ENCODE measurements at regions not wholly inside any gene's neighbourhood (a gene's known extent, or its start where the extent isn't known, plus 50 kb on each side); places are given as distances from the start of the nearest gene placed in this dataset.
A peak's percentile ranks its signal among the peaks of the same experiment; 100 is the strongest.

GRCh38 chr12:16863742-16864141 is 257.8 kb upstream of the LMO3 start:
- Mint-ChIP-seq H3K4me3 (ENCODE audit: unreplicated experiment) (no peak overlapping the region), H3K27ac (ENCODE audit: unreplicated experiment) (no peak overlapping the region), H3K27me3 (ENCODE audit: low read depth) (peaks cover 4% of the 10 kb centered on the region), H3K36me3 (ENCODE audit: low read depth) (no peaks in the 10 kb centered on the region), H3K9me3 (ENCODE audit: low read depth) (no peaks in the 10 kb centered on the region), H3K4me1 (ENCODE audit: low read depth) (no peaks in the 10 kb centered on the region)
- no peak for TF ChIP-seq CTCF (IDR thresholded peaks at IDR 0.05)
- no peak for DNase-seq (ENCODE audit: low spot score)

- no peak for TF ChIP-seq CTCF (IDR thresholded peaks at IDR 0.05)
- Mint-ChIP-seq H3K36me3 (ENCODE audit: low read depth) (no peaks in the 10 kb centered on the region), H3K4me3 (ENCODE audit: unreplicated experiment) (no peak overlapping the region), H3K27me3 (ENCODE audit: low read depth) (peaks cover 2% of the 10 kb centered on the region), H3K9me3 (ENCODE audit: low read depth) (no peaks in the 10 kb centered on the region), H3K27ac (ENCODE audit: unreplicated experiment) (no peak overlapping the region), H3K4me1 (ENCODE audit: low read depth) (no peaks in the 10 kb centered on the region)
- no peak for DNase-seq (ENCODE audit: low spot score)
Observed at GRCh38 chr12:16857456-16857923, 251.5 kb upstream of the LMO3 start.

- Mint-ChIP-seq H3K36me3 (ENCODE audit: low read depth) (no peaks in the 10 kb centered on the region), H3K4me1 (ENCODE audit: low read depth) (no peaks in the 10 kb centered on the region), H3K4me3 (ENCODE audit: unreplicated experiment) (no peak overlapping the region), H3K9me3 (ENCODE audit: low read depth) (no peaks in the 10 kb centered on the region), H3K27me3 (ENCODE audit: low read depth) (peaks cover 1% of the 10 kb centered on the region), H3K27ac (ENCODE audit: unreplicated experiment) (no peak overlapping the region)
- no peak for DNase-seq (ENCODE audit: low spot score)
- TF ChIP-seq CTCF (IDR thresholded peaks at IDR 0.05) = no peak
Observed at GRCh38 chr12:16854465-16854864, 248.5 kb upstream of the LMO3 start.

- TF ChIP-seq CTCF (IDR thresholded peaks at IDR 0.05) = no peak
- Mint-ChIP-seq H3K27me3 (ENCODE audit: low read depth) (peaks cover 3% of the 10 kb centered on the region), H3K27ac (ENCODE audit: unreplicated experiment) (no peak overlapping the region), H3K36me3 (ENCODE audit: low read depth) (no peaks in the 10 kb centered on the region), H3K4me3 (ENCODE audit: unreplicated experiment) (no peak overlapping the region), H3K9me3 (ENCODE audit: low read depth) (peaks cover 3% of the 10 kb centered on the region), H3K4me1 (ENCODE audit: low read depth) (no peaks in the 10 kb centered on the region)
- DNase-seq (ENCODE audit: low spot score) = no peak
Observed at GRCh38 chr12:16849473-16849872, 243.5 kb upstream of the LMO3 start.

- peaks cover 3% of the 10 kb centered on the region for H3K9me3 Mint-ChIP-seq (ENCODE audit: low read depth)
- no peak overlapping the region for H3K27ac Mint-ChIP-seq (ENCODE audit: unreplicated experiment)
- H3K4me1 Mint-ChIP-seq (ENCODE audit: low read depth) = no peaks in the 10 kb centered on the region
- DNase-seq (ENCODE audit: low spot score) = no peak
- no peaks in the 10 kb centered on the region for H3K36me3 Mint-ChIP-seq (ENCODE audit: low read depth)
- H3K27me3 Mint-ChIP-seq (ENCODE audit: low read depth) = peaks cover 3% of the 10 kb centered on the region
- TF ChIP-seq CTCF (IDR thresholded peaks at IDR 0.05) = peak; percentile 50
- no peak overlapping the region for H3K4me3 Mint-ChIP-seq (ENCODE audit: unreplicated experiment)
Observed at GRCh38 chr12:16844875-16845274, 238.9 kb upstream of the LMO3 start.
